HEK293T (cell line): ENCODE measurements at regions not wholly inside any gene's neighbourhood (a gene's known extent, or its start where the extent isn't known, plus 50 kb on each side); places are given as distances from the start of the nearest gene placed in this dataset.
A peak's percentile ranks its signal among the peaks of the same experiment; 100 is the strongest.

Source experiments
- CTCF ChIA-PET: fragments of 350-600 bp; formaldehyde crosslinking; extraction: SDS; loops from one replicate; lab custom pipeline; 2021; ENCODE audit warnings: antibody characterized with exemption, inconsistent platforms; lab: Yijun Ruan, JAX
- POLR2A ChIA-PET: fragments of 350-600 bp; formaldehyde crosslinking; extraction: SDS; loops from one replicate; lab custom pipeline; 2020; ENCODE audit warnings: antibody characterized with exemption, inconsistent platforms; lab: Yijun Ruan, JAX
- DNase-seq: peaks from one replicate; pipeline ENCODE4 v3.0.0; 2012; ENCODE audit warnings: mixed read lengths; ENCODE audit errors: extremely low spot score
- ARNT ChIP-seq: fragments of 450-650 bp; IDR thresholded peaks from 2 replicates; pipeline ENCODE4 v1.6.1; 2017; ENCODE audit warnings: mild to moderate bottlenecking
- BHLHE40 ChIP-seq: fragments of 450-650 bp; IDR thresholded peaks from 2 replicates; pipeline ENCODE4 v1.6.1; 2016; ENCODE audit warnings: mild to moderate bottlenecking, moderate library complexity, borderline replicate concordance
- CTBP1 ChIP-seq: fragments of 450-650 bp; IDR thresholded peaks from 2 replicates; pipeline ENCODE4 v1.6.1; 2016; ENCODE audit warnings: borderline replicate concordance
- ELF4 ChIP-seq: fragments of 450-650 bp; IDR thresholded peaks from 2 replicates; pipeline ENCODE4 v1.6.1; 2017; ENCODE audit warnings: antibody characterized with exemption
- FOXA1 ChIP-seq: fragments of 450-650 bp; IDR thresholded peaks from 2 replicates; pipeline ENCODE4 v1.6.1; 2016; ENCODE audit warnings: mild to moderate bottlenecking
- FOXK2 ChIP-seq: fragments of 450-650 bp; IDR thresholded peaks from 2 replicates; pipeline ENCODE4 v1.6.1; 2016; ENCODE audit warnings: mild to moderate bottlenecking
- FOXM1 ChIP-seq: fragments of 450-650 bp; IDR thresholded peaks from 2 replicates; pipeline ENCODE4 v1.6.1; 2017; ENCODE audit warnings: mild to moderate bottlenecking, borderline replicate concordance
- HDGF ChIP-seq: fragments of 450-650 bp; IDR thresholded peaks from 2 replicates; pipeline ENCODE4 v1.6.1; 2017; ENCODE audit warnings: antibody characterized with exemption, borderline replicate concordance
- L3MBTL2 ChIP-seq: fragments of 450-650 bp; conservative IDR thresholded peaks from 2 replicates; pipeline ENCODE4 v1.6.1; 2016; ENCODE audit warnings: mild to moderate bottlenecking
- LEF1 ChIP-seq: fragments of 450-650 bp; IDR thresholded peaks from 2 replicates; pipeline ENCODE4 v1.6.1; 2017; ENCODE audit warnings: mild to moderate bottlenecking, borderline replicate concordance
- NFRKB ChIP-seq: fragments of 450-650 bp; IDR thresholded peaks from 2 replicates; pipeline ENCODE4 v1.6.1; 2016; ENCODE audit warnings: mild to moderate bottlenecking, moderate library complexity
- SP1 ChIP-seq: fragments of 450-650 bp; IDR thresholded peaks from 2 replicates; pipeline ENCODE4 v1.6.1; 2017
- SUZ12 ChIP-seq: fragments of 450-650 bp; IDR thresholded peaks from 2 replicates; pipeline ENCODE4 v1.6.1; 2016; ENCODE audit warnings: mild to moderate bottlenecking
- TARDBP ChIP-seq: fragments of 450-650 bp; IDR thresholded peaks from 2 replicates; pipeline ENCODE4 v1.6.1; 2016
- ZNF384 ChIP-seq: fragments of 450-650 bp; IDR thresholded peaks from 2 replicates; pipeline ENCODE4 v1.6.1; 2016
- TF ChIP-seq, protein P1 (sequence below): fragments of 450-650 bp; IDR thresholded peaks from 2 replicates; pipeline ENCODE4 v1.6.1; 2016

DNA sequence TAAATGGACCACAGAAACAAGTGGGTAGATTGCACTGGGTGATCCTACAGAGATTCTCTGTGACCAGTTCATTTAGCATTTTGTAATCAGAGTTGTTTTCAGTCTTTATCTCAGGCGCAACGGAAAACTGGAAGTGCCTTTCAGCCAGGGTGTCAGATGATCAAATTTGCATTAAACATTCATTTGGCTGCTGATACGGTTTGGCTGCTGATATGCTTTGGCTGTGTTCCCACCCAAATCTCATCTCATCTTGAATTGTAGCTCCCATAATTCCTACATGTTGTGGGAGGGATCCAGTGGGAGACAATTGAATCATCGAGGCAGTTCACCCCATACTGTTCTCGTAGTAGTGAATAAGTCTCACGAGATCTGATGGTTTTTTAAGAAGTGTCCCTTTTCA, 1396.1 kb upstream of the TMEFF2 start:
- ChIA-PET CTCF (no interaction called here), POLR2A (no interaction called here)
- TF ChIP-seq FOXA1 (no peak), ZNF384 (no peak), BHLHE40 (no peak), ELF4 (no peak), SP1 (no peak), SUZ12 (no peak), L3MBTL2 (no peak), LEF1 (no peak)
- DNase-seq: no peak

- ChIA-PET POLR2A (no interaction called here), CTCF (interaction anchor here (0.9 to 1.2 kb wide), 3 partner anchors 15 to 396 kb away, joined by 3 read pairs; no protein-coding TSS in a partner anchor)
- TF ChIP-seq FOXK2 (no peak), L3MBTL2 (no peak), ELF4 (no peak), NFRKB (no peak), ZNF384 (no peak), SP1 (no peak), TARDBP (no peak), SUZ12 (no peak), ARNT (no peak)
- TF ChIP-seq, protein P1, sequence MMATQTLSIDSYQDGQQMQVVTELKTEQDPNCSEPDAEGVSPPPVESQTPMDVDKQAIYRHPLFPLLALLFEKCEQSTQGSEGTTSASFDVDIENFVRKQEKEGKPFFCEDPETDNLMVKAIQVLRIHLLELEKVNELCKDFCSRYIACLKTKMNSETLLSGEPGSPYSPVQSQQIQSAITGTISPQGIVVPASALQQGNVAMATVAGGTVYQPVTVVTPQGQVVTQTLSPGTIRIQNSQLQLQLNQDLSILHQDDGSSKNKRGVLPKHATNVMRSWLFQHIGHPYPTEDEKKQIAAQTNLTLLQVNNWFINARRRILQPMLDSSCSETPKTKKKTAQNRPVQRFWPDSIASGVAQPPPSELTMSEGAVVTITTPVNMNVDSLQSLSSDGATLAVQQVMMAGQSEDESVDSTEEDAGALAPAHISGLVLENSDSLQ: no peak
Measured at GRCh38 chr2:193584522-193584938, 1389.8 kb upstream of the TMEFF2 start.

GRCh38 chr2:193583638-193584400, 1389.1 kb upstream of the TMEFF2 start:
- TF ChIP-seq FOXA1: no peak
- TF ChIP-seq SP1: no peak
- TF ChIP-seq ZNF384: no peak
- TF ChIP-seq ARNT: no peak
- TF ChIP-seq NFRKB: no peak
- TF ChIP-seq CTBP1: no peak
- ChIA-PET CTCF (interaction anchor here (1.1 to 1.2 kb wide), 2 partner anchors 16 to 395 kb away, joined by 3 read pairs; no protein-coding TSS in a partner anchor), POLR2A (no interaction called here)
- peak; percentile 17 for DNase-seq

More at GRCh38 chr2:193584522-193584938, 1389.8 kb upstream of the TMEFF2 start:
- peak; percentile 42 for DNase-seq

DNA sequence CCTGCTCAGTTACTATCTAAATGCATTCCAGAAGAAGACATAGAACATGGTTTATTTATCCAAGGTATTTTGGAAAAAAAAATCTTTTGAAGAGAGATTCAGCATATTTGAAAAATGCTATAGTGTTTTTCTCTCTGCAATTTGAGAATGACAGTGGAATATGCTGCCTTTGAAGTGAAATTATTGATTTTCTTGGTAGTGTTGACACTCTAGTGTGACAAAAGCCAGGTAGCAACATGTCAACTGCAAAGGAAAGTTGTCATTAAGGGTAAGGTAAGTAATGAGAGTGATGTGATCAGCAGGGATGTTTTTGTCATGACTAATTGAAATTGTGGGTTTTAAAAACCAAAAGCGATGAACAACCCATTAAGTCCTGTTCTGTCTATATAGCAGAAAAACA, 1387.1 kb upstream of the TMEFF2 start:
- no peak for DNase-seq
- ChIA-PET CTCF (no interaction called here), POLR2A (no interaction called here)
- TF ChIP-seq ELF4: no peak
- no peak for TF ChIP-seq FOXM1
- no peak for TF ChIP-seq ARNT
- no peak for TF ChIP-seq ZNF384
- no peak for TF ChIP-seq L3MBTL2
- no peak for TF ChIP-seq HDGF
- no peak for TF ChIP-seq TARDBP
- no peak for TF ChIP-seq FOXA1
- TF ChIP-seq FOXK2: no peak
- TF ChIP-seq BHLHE40: no peak
- TF ChIP-seq SUZ12: no peak
- TF ChIP-seq LEF1: no peak
- no peak for TF ChIP-seq SP1
- TF ChIP-seq, protein P1: no peak

DNA sequence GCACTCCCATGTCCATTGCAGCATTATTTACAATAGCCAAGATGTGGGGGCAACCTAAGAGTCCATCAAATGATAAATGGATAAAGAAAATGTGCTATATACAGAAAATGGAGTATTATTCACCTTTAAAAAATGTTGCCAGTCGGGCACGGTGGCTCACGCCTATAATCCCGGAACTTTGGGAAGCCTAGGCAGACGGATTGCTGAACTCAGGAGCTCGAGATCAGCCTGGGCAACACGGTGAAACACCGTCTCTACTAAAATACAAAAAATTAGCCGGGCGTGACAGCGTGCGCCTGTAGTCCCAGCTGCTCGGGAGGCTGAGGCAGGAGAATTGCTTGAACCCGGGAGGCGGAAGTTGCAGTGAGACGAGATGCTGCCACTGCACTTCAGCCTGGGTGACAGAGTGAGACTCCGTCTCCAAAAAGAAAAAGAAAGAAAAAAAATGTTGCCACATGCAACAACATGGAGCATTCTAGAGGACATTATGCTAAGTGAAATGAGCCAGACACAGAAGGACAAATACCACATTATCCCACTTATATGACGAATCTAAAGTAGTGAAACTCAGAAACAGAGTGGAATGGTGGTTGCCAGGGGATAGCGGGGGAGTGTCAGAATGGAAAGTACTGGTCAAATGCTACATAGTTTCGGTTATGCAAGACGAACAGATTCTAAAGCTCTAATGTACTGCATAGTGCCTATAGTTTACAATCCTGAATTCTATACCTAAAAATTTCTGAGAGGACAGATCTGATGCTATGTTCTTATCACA, 1385.6 kb upstream of the TMEFF2 start:
- TF ChIP-seq TARDBP (no peak), NFRKB (no peak), FOXM1 (no peak), SP1 (no peak), LEF1 (no peak), ELF4 (no peak)
- ChIA-PET CTCF (no interaction called here), POLR2A (no interaction called here)
- no peak for DNase-seq

- TF ChIP-seq ZNF384: no peak
- TF ChIP-seq SUZ12: no peak
- TF ChIP-seq NFRKB: no peak
- no peak for TF ChIP-seq ELF4
- TF ChIP-seq FOXM1: no peak
- no peak for TF ChIP-seq ARNT
- no peak for TF ChIP-seq L3MBTL2
- TF ChIP-seq CTBP1: no peak
- ChIA-PET CTCF (interaction anchor here (1.2 kb wide), 1 partner anchor 18 kb away, joined by 3 read pairs; no protein-coding TSS in a partner anchor), POLR2A (no interaction called here)
- DNase-seq: no peak
Measured at GRCh38 chr2:193566886-193567285, 1372.2 kb upstream of the TMEFF2 start.

GRCh38 chr2:193566276-193566675, 1371.5 kb upstream of the TMEFF2 start:
- POLR2A ChIA-PET: no interaction called here
- CTCF ChIA-PET: no interaction called here
- DNase-seq: no peak
- TF ChIP-seq SUZ12 (no peak), LEF1 (no peak), ARNT (no peak), L3MBTL2 (no peak), CTBP1 (no peak), FOXA1 (no peak), BHLHE40 (no peak), FOXK2 (no peak), TARDBP (no peak), ZNF384 (no peak), HDGF (no peak), SP1 (no peak)
